Endothelial cell of umbilical vein (primary cell): ENCODE measurements at regions not wholly inside any gene's neighbourhood (a gene's known extent, or its start where the extent isn't known, plus 50 kb on each side); places are given as distances from the start of the nearest gene placed in this dataset.

Experiments
- BruUV-seq: library from RNA; stranded (reverse); fragments of 400-500 nt; replicated peaks from 2 replicates; lab custom pipeline; 2021; lab: Mats Ljungman, UMichigan
- CTCF ChIA-PET: fragments of 300-600, 350-600 bp; sonication (Branson Sonifier 250); formaldehyde crosslinking; loops from one replicate; lab custom pipeline; 2021; ENCODE audit warnings: antibody characterized with exemption, inconsistent platforms; lab: Charles Lee
- POLR2A ChIA-PET: fragments of 300-600, 350-600 bp; sonication (Branson Sonifier 250); formaldehyde crosslinking; loops from one replicate; lab custom pipeline; 2021; ENCODE audit warnings: antibody characterized with exemption, inconsistent platforms; lab: Charles Lee
- DNase-seq: peaks from one replicate; pipeline ENCODE4 v3.0.0-alpha.2; 2011; ENCODE audit warnings: low read depth, low spot score
- FAIRE-seq: peaks from 2 replicates; lab custom pipeline; 2011; peaks lifted over from hg19 to GRCh38; lab: Jason Lieb, UNC
- H2AFZ ChIP-seq: 2 replicates; pipeline ENCODE4 v1.6.0; 2012; ENCODE audit warnings: low read depth, low read length, control low read depth, inconsistent platforms
- H3K27ac ChIP-seq: 2 replicates; pipeline ENCODE4 v1.5.1; 2011; ENCODE audit warnings: low read depth, mild to moderate bottlenecking, control low read depth, low read length, moderate library complexity; ENCODE audit not compliant: insufficient read depth
- H3K27me3 ChIP-seq, 2 experiments: 2 replicates each; pipeline versions ENCODE4 v1.6.0 to v1.6.1; 2011; ENCODE audit warnings: low read length in 2 of 2, mixed read lengths in 1 of 2; ENCODE audit not compliant: control insufficient read depth in 2 of 2, insufficient read depth in 2 of 2
- H3K36me3 ChIP-seq, 2 experiments: 2 replicates in 1 of 2; 3 replicates in 1 of 2; pipeline ENCODE4 v1.5.1; 2011; ENCODE audit warnings: low read length in 2 of 2, mild to moderate bottlenecking in 1 of 2, moderate library complexity in 1 of 2; ENCODE audit not compliant: control insufficient read depth in 2 of 2, insufficient read depth in 2 of 2; ENCODE audit errors: extremely low read depth in 1 of 2
- H3K4me1 ChIP-seq: 3 replicates; pipeline ENCODE4 v1.5.1; 2011; ENCODE audit warnings: mild to moderate bottlenecking, low read length; ENCODE audit not compliant: control insufficient read depth, insufficient read depth; ENCODE audit errors: extremely low read depth
- H3K4me2 ChIP-seq: 2 replicates; pipeline ENCODE4 v1.6.1; 2011; ENCODE audit warnings: low read length, control low read depth, mixed read lengths; ENCODE audit not compliant: insufficient read depth
- H3K4me3 ChIP-seq, 3 experiments: fragments of 200-600 bp in 1 of 3; sonication (generic), shearing (Covaris generic) in 1 of 3; replicated peaks in 1 of 3; 2 replicates each; pipeline ENCODE4 v1.5.1; 2011 to 2016; ENCODE audit warnings: control low read depth in 3 of 3, low read length in 3 of 3, mild to moderate bottlenecking in 2 of 3, inconsistent platforms in 1 of 3, low read depth in 1 of 3, moderate library complexity in 1 of 3; ENCODE audit not compliant: insufficient read depth in 1 of 3
- H3K79me2 ChIP-seq: 2 replicates; pipeline ENCODE4 v1.6.0; 2012; ENCODE audit warnings: low read length, inconsistent platforms; ENCODE audit not compliant: control insufficient read depth, insufficient read depth
- H3K9ac ChIP-seq: replicated peaks from 2 replicates; pipeline ENCODE3; 2011; ENCODE audit warnings: low read length, control low read depth; ENCODE audit not compliant: insufficient read depth; ENCODE audit errors: extremely low read depth
- H3K9me1 ChIP-seq: replicated peaks from 3 replicates; pipeline ENCODE4 v1.6.0; 2011; ENCODE audit warnings: mild to moderate bottlenecking, low read length; ENCODE audit not compliant: control insufficient read depth, insufficient read depth; ENCODE audit errors: extremely low read depth
- H3K9me3 ChIP-seq: replicated peaks from 2 replicates; pipeline ENCODE4 v1.5.1; 2012; ENCODE audit warnings: low read length, inconsistent platforms; ENCODE audit not compliant: control insufficient read depth, insufficient read depth
- H4K20me1 ChIP-seq: replicated peaks from 2 replicates; pipeline ENCODE3; 2011; ENCODE audit warnings: mild to moderate bottlenecking, low read length; ENCODE audit not compliant: control insufficient read depth, insufficient read depth; ENCODE audit errors: extremely low read depth
- CTCF ChIP-seq, 2 donors: IDR thresholded peaks; 1 replicate in 1 of 2; 2 replicates in 1 of 2; pipeline ENCODE4 v1.5.1; 2011; ENCODE audit warnings: low read length in 2 of 2, mild to moderate bottlenecking in 2 of 2, moderate library complexity in 2 of 2, control low read depth in 1 of 2, inconsistent platforms in 1 of 2, low read depth in 1 of 2; ENCODE audit not compliant: insufficient read depth in 1 of 2; ENCODE audit errors: extremely low read depth in 1 of 2
- EZH2 ChIP-seq: IDR thresholded peaks from 2 replicates; pipeline ENCODE4 v1.6.1; 2012; ENCODE audit warnings: borderline replicate concordance, low read depth, mild to moderate bottlenecking, moderate library complexity, low read length, inconsistent platforms; ENCODE audit not compliant: severe bottlenecking
- FOS ChIP-seq: IDR thresholded peaks from 2 replicates; pipeline ENCODE4 v1.6.1; 2011; ENCODE audit warnings: mild to moderate bottlenecking, low read length, moderate library complexity, borderline replicate concordance; ENCODE audit not compliant: insufficient read depth
- GATA2 ChIP-seq: IDR thresholded peaks from 2 replicates; pipeline ENCODE4 v1.7.0; 2011; ENCODE audit warnings: low read depth, mild to moderate bottlenecking, moderate library complexity, mixed read lengths, low read length; ENCODE audit not compliant: insufficient read length, insufficient read depth
- JUN ChIP-seq: IDR thresholded peaks from 2 replicates; pipeline ENCODE4 v1.6.1; 2011; ENCODE audit warnings: borderline replicate concordance, low read depth; ENCODE audit not compliant: insufficient read length, insufficient read depth
- MAX ChIP-seq: IDR thresholded peaks from 2 replicates; pipeline ENCODE4 v1.6.1; 2011; ENCODE audit not compliant: insufficient read depth, insufficient read length
- MYC ChIP-seq: IDR thresholded peaks from one replicate; pipeline ENCODE4 v1.6.1; 2011; ENCODE audit warnings: mild to moderate bottlenecking, low read depth, low read length
- POLR2A ChIP-seq: IDR thresholded peaks from 2 replicates; pipeline ENCODE4 v1.6.1; 2012; ENCODE audit warnings: low read depth, mild to moderate bottlenecking, control low read depth, low read length
- POLR2AphosphoS5 ChIP-seq: IDR thresholded peaks from 2 replicates; pipeline ENCODE4 v1.6.1; 2012; ENCODE audit warnings: low read depth, mild to moderate bottlenecking, control low read depth, low read length, moderate library complexity; ENCODE audit not compliant: insufficient read depth
- dilution Hi-C: fragments of 300-500 bp; cut with MboI; formaldehyde crosslinking; loops from one replicate; pipeline ENCODE4 v1.15.0; 2019; ENCODE audit warnings: low sequenced_read_pairs; ENCODE audit not compliant: extremely low pct_ligation_motif_present
- intact Hi-C: fragments of 100-400 bp; cut with micrococcal nuclease; formaldehyde crosslinking; loops from one replicate; pipeline ENCODE4 v1.10.0; 2022

- FAIRE-seq (no peak), DNase-seq (no peak)
- no peaks in the 10 kb centered on the region for H3K9me1 ChIP-seq
- no peak overlapping the region for H2AFZ ChIP-seq
- H3K9me3 ChIP-seq = no peaks in the 10 kb centered on the region
- ChIA-PET POLR2A (no interaction called here), CTCF (no interaction called here)
- no peak overlapping the region for H3K27ac ChIP-seq
- no peaks in the 10 kb centered on the region for H3K36me3 ChIP-seq
- H3K9ac ChIP-seq = no peak overlapping the region
- dilution Hi-C loops = no loop called here
- intact Hi-C loops = no loop called here
- no peaks in the 10 kb centered on the region for H3K4me1 ChIP-seq
- H4K20me1 ChIP-seq = no peaks in the 10 kb centered on the region
- no peaks in the 10 kb centered on the region for H3K27me3 ChIP-seq
- no peak overlapping the region for H3K4me3 ChIP-seq
- BruUV-seq = no TSS peak
- no peaks in the 10 kb centered on the region for H3K79me2 ChIP-seq
- H3K4me2 ChIP-seq = no peak overlapping the region
- no peak for TF ChIP-seq CTCF (IDR thresholded peaks at IDR 0.05; ENCODE audit: extremely low read depth in 1 of 2, insufficient read depth in 1 of 2, low read depth in 1 of 2, low read length in 2 of 2)
- TF ChIP-seq GATA2 = no peak
- TF ChIP-seq JUN = no peak
- no peak for TF ChIP-seq FOS
- TF ChIP-seq MAX = no peak
- TF ChIP-seq POLR2A = no peak
- no peak for TF ChIP-seq MYC
- TF ChIP-seq EZH2 = no peak
- TF ChIP-seq POLR2AphosphoS5 = no peak
These were observed 631.0 kb upstream of the SPANXN1 start for GRCh38 chrX:144616317-144616716.
